ENCODE measurements at regions not wholly inside any gene's neighbourhood (a gene's known extent, or its start where the extent isn't known, plus 50 kb on each side); places are given as distances from the start of the nearest gene placed in this dataset.

DNA sequence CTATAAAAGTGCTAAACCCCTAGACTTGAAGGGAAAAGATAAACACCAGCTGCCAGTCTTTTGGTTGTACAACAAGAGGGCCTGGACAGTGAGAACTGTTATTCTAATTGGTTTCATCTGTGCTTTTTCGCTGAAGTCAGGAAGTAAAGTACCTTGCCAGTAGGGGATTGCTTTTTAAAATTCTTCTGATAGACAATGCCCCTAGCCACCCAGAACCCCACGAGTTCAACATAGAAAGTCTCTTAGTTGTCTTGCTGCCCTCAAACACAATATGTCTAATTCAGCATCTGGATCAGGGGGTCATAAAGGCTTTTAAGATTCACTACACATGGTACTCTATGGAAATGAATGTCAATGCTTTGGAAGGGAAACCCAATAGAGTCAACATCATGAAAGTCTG, 289.2 kb downstream of the TBX15 start:
- POLR2A ChIA-PET = no interaction called here
- Mint-ChIP-seq H3K4me3 (no peak overlapping the region), H3K27ac (no peak overlapping the region), H3K36me3 (no peaks in the 10 kb centered on the region), H3K27me3 (no peaks in the 10 kb centered on the region), H3K4me1 (ENCODE audit: low read depth) (no peaks in the 10 kb centered on the region), H3K9me3 (peaks cover 7% of the 10 kb centered on the region)
- CTCF ChIA-PET = no interaction called here
- intact Hi-C loops (cut with micrococcal nuclease) = no loop called here
- no peak for DNase-seq

DNA sequence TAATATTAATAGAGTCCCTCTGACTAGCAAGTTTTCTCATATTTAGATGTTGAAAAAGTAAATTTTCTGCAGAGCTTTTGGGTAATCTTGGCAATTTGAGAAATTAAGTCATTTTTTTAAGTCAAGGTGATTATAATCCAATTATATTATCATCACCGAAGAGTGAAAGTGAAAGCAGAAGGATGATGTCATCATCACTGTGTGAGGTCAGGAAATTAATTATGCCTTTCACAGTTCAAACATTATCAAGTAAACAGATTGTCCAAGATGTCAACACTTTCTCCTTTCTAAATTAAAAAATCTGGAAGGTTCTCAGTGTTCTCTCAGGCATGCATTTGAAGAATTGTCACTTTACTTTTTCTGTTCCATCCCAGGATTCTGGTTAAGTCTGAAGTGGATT, 296.0 kb downstream of the TBX15 start:
- CTCF ChIA-PET = no interaction called here
- H3K9me3 Mint-ChIP-seq = peaks cover 6% of the 10 kb centered on the region
- DNase-seq = no peak
- H3K36me3 Mint-ChIP-seq = no peaks in the 10 kb centered on the region
- H3K4me1 Mint-ChIP-seq (ENCODE audit: low read depth) = no peaks in the 10 kb centered on the region
- no peaks in the 10 kb centered on the region for H3K27me3 Mint-ChIP-seq
- H3K4me3 Mint-ChIP-seq = no peak overlapping the region
- no peak overlapping the region for H3K27ac Mint-ChIP-seq
- intact Hi-C loops (cut with micrococcal nuclease) = no loop called here
- POLR2A ChIA-PET = no interaction called here

DNA sequence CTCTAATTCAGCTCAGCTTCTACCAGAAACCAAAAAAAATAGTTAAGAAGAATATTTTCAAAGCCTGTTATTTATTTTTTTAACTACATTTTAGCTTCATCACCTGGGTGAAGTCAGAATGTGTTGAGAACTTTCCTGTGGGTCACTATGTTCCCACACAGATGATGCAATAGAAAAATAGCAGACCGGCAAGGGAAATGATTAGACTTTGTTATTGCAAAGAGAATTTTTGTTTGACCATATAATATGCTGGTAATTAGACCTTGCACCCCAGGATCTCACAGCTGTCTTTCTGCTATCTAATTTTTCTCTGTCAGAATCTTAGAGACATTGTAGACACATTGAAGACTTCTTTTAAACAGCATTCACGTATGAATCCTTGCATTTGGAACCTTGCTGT, 299.3 kb downstream of the TBX15 start:
- intact Hi-C loops (cut with micrococcal nuclease) = no loop called here
- Mint-ChIP-seq H3K9me3 (peaks cover 6% of the 10 kb centered on the region), H3K27me3 (no peaks in the 10 kb centered on the region), H3K4me1 (ENCODE audit: low read depth) (no peaks in the 10 kb centered on the region), H3K36me3 (no peaks in the 10 kb centered on the region), H3K27ac (no peak overlapping the region), H3K4me3 (no peak overlapping the region)
- POLR2A ChIA-PET = no interaction called here
- no peak for DNase-seq
- CTCF ChIA-PET = no interaction called here

DNA sequence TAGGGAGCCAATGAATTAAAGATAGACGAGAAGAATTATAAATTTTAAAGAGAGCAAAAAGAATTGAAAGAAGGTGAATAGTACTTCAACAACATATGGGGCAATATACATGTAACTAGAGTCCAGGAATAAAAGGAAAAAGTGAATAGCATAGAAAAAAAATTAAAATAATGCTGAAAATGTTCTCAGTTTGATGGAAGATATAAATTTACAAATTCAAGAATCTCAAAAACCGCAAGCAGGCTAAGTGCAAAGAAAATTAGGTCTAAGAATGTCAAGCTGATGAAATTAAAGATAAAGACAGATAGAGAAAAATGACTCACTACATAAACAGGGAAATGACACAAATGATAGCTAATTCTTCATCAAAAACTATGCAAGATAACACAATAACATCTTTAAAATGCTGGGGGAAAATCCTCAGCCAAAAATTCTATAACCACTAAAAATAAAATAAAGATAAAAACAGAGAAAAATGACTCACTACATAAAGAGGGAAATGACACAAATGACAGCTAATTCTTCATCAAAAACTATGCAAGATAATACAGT, 326.3 kb downstream of the TBX15 start:
- no peak for DNase-seq
- ChIA-PET CTCF (no interaction called here), POLR2A (no interaction called here)
- no peaks in the 10 kb centered on the region for H3K36me3 Mint-ChIP-seq
- intact Hi-C loops (cut with micrococcal nuclease) = no loop called here
- no peak overlapping the region for H3K4me3 Mint-ChIP-seq
- no peaks in the 10 kb centered on the region for H3K4me1 Mint-ChIP-seq (ENCODE audit: low read depth)
- peaks cover 21% of the 10 kb centered on the region for H3K9me3 Mint-ChIP-seq
- H3K27me3 Mint-ChIP-seq = no peaks in the 10 kb centered on the region
- H3K27ac Mint-ChIP-seq = no peak overlapping the region

DNA sequence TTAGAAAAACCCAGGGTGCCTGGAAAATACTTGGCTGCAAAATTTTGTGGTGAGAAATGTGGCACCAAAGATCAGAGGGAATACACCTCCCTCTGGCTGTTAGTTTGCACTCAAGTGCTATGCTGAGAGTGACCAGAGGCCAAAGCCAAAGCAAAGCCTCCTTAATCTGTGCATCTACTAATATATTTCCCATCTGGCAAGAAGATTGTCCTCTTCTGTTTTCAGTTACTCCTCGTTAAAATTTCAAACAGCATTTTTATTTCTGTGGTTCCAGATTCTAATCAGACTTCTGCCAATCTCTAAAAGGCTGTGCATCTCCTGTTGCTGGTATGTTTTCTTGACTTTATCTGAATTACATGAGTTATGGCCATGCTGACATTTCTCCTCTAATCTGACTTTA, 327.4 kb downstream of the TBX15 start:
- no peaks in the 10 kb centered on the region for H3K36me3 Mint-ChIP-seq
- no peaks in the 10 kb centered on the region for H3K27me3 Mint-ChIP-seq
- DNase-seq = no peak
- intact Hi-C loops (cut with micrococcal nuclease) = no loop called here
- peaks cover 14% of the 10 kb centered on the region for H3K9me3 Mint-ChIP-seq
- H3K27ac Mint-ChIP-seq = no peak overlapping the region
- no peaks in the 10 kb centered on the region for H3K4me1 Mint-ChIP-seq (ENCODE audit: low read depth)
- no peak overlapping the region for H3K4me3 Mint-ChIP-seq
- ChIA-PET POLR2A (no interaction called here), CTCF (interaction anchor here (0.7 kb wide), 1 partner anchor 136 kb away, joined by 3 read pairs; no protein-coding TSS in a partner anchor)

DNA sequence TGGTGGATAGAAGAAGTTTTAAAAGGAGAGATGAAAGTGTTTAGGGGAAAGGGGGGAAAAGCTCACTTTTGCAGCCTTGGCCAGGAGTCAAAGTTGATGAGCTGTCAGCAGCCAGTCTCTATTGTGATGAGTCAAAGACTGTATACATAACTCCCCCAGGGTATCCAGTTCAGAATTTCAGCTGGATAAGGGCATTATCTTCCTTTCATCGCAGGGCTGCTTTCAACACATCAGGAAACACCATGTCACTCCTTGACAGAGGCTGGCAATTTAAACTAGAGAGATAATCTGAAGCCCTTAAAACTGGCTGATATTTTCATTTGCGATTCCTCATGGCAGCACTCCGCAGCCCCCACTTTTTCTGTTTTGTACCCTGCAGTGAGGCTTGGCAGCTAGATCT, 328.5 kb downstream of the TBX15 start:
- POLR2A ChIA-PET = no interaction called here
- CTCF ChIA-PET = no interaction called here
- Mint-ChIP-seq H3K36me3 (no peaks in the 10 kb centered on the region), H3K27me3 (no peaks in the 10 kb centered on the region), H3K4me1 (ENCODE audit: low read depth) (no peaks in the 10 kb centered on the region), H3K4me3 (no peak overlapping the region), H3K27ac (no peak overlapping the region), H3K9me3 (peaks cover 12% of the 10 kb centered on the region)
- DNase-seq = no peak
- intact Hi-C loops (cut with micrococcal nuclease) = no loop called here

DNA sequence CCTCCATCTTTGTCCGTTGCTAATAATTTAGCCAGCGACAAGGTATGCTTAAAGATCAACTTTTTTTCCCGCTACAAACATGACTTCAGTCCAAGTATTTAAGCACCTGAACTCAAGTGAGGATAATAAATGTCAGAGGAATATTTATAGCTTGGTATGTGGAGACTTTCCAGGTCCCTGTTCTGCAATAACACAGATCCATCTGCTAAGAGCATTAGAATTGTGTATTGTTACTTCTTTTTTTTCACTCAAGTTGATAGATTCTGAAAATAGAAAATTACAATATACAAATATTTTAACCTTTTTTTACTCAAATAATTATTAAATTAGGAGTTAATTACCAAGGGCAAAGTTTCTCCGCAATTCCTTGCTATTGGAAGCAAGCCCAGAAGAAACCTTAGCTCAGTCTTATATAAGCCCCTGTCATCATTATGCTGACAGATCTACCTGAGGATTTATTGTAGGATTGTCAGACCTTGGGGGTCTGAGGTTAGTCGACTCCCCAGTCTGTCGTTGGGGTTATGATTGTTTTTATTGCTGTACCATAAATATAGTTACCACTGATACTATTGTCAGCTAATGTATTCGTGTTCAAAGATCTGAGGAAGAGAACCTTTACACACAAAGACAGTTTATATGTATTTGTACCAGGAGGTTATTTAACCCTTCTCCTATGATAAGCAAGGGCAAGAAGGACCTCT, 337.9 kb downstream of the TBX15 start:
- CTCF ChIA-PET = no interaction called here
- H3K27me3 Mint-ChIP-seq = no peaks in the 10 kb centered on the region
- H3K4me1 Mint-ChIP-seq (ENCODE audit: low read depth) = no peaks in the 10 kb centered on the region
- no peak overlapping the region for H3K27ac Mint-ChIP-seq
- POLR2A ChIA-PET = no interaction called here
- H3K9me3 Mint-ChIP-seq = peaks cover 8% of the 10 kb centered on the region
- H3K36me3 Mint-ChIP-seq = no peaks in the 10 kb centered on the region
- no peak overlapping the region for H3K4me3 Mint-ChIP-seq
- intact Hi-C loops (cut with micrococcal nuclease) = no loop called here
- no peak for DNase-seq

DNA sequence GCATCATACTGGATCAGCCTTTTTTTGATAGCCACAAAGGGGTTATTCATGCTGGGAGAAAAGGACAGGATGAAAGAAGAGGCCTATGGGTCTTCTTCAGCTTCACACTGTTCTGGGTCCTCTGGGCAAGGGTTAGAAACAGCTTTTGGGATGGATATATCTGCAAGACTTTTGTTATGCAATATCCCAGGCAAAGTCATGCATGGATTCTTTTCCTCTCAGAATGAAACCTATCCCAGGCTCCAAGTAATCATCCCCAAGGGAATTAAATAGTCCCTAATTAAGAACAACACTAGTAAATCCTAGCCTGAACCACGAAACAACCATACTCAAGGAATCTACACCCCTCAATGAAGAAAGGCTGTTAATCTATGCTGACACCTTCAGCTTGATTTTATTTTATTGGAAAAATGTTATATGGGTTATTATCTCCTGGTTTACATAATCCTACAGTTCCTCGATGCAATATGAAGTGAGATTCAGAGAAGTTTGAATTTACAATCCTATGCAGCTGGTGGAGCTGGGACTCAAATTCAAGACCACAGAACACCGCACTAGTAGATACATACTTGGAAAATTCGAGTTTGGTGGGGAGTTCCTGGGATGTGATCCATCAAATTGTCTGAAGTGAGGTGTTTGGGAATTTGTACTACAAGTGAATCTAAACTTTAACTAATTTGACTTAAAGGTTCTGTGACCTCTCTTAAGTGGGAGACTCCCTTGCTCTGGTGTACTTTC, 338.6 kb downstream of the TBX15 start:
- H3K4me3 Mint-ChIP-seq = no peak overlapping the region
- ChIA-PET POLR2A (no interaction called here), CTCF (no interaction called here)

DNA sequence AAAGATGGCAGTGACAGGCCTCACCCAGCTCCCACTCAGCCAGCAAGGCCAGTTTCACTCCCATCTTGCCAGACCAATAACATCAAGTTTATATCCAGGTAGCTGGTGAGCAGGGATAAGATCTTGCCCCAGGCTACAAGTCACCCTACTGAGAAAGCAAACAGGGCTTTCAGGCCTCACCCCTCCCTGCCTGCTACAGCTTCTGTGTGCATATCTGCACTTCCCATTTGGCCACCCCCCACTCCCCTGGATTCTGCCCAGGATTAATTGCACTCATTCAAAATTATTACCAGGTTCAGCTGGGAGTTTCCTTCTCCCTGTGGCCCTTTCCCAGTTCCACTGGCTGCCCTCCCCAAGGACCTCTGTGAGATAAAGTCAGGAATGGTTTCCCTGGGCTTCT, 352.1 kb downstream of the TBX15 start:
- ChIA-PET POLR2A (no interaction called here), CTCF (no interaction called here)
- H3K9me3 Mint-ChIP-seq = peaks cover 28% of the 10 kb centered on the region
- no peak overlapping the region for H3K27ac Mint-ChIP-seq
- intact Hi-C loops (cut with micrococcal nuclease) = no loop called here
- H3K36me3 Mint-ChIP-seq = no peaks in the 10 kb centered on the region
- H3K4me1 Mint-ChIP-seq (ENCODE audit: low read depth) = no peaks in the 10 kb centered on the region
- DNase-seq = no peak
- H3K27me3 Mint-ChIP-seq = no peaks in the 10 kb centered on the region
- H3K4me3 Mint-ChIP-seq = no peak overlapping the region

More for the DNA sequence above, 338.6 kb downstream of the TBX15 start:
- intact Hi-C loops (cut with micrococcal nuclease) = no loop called here
- Mint-ChIP-seq H3K27me3 (no peaks in the 10 kb centered on the region), H3K36me3 (no peaks in the 10 kb centered on the region), H3K4me1 (ENCODE audit: low read depth) (no peaks in the 10 kb centered on the region), H3K9me3 (peaks cover 8% of the 10 kb centered on the region), H3K27ac (no peak overlapping the region)
- no peak for DNase-seq

DNA sequence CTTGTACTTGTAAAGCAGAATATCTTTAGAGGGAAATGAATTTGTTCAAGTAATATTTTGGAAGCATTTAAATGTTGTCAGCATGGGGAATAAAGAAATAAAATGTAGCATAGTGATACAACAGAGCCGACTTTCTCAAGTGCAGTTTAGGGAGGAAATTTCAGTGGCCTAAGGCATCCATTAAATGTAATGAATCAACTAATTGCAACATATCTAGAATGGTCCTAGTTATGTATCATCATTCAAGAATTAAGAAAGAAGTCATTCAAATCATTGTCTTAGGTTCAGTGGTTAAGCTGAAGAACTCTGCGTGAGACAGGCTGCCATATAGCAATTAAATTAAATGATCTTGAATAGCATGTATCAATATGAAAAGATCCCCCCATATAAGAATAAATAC, 360.7 kb downstream of the TBX15 start:
- Mint-ChIP-seq H3K4me3 (no peak overlapping the region), H3K36me3 (no peaks in the 10 kb centered on the region), H3K27ac (no peak overlapping the region), H3K27me3 (no peaks in the 10 kb centered on the region), H3K9me3 (peaks cover 17% of the 10 kb centered on the region), H3K4me1 (ENCODE audit: low read depth) (no peaks in the 10 kb centered on the region)
- DNase-seq = no peak
- intact Hi-C loops (cut with micrococcal nuclease) = no loop called here
- POLR2A ChIA-PET = no interaction called here
- CTCF ChIA-PET = no interaction called here

DNA sequence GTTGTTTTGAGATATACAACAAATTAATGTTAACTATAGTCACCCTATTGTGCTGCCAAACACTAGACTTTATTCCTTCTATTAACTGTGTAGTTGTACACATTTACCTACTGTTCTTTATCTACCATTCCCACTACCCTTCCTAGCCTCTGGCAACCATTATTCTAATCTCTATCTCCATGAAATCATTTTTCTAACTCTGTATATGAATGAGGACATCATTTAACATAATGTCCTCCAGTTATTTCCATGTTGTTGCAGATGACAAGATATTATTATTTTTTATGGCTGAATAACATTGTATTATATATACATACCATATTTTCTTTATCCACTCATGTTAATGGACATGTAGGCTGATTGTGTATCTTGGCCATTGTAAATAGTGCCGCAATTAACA, 366.3 kb downstream of the TBX15 start:
- ChIA-PET CTCF (no interaction called here), POLR2A (no interaction called here)
- Mint-ChIP-seq H3K27ac (no peak overlapping the region), H3K27me3 (no peaks in the 10 kb centered on the region), H3K36me3 (no peaks in the 10 kb centered on the region), H3K4me3 (no peak overlapping the region), H3K9me3 (peaks cover 13% of the 10 kb centered on the region), H3K4me1 (ENCODE audit: low read depth) (no peaks in the 10 kb centered on the region)
- no peak for DNase-seq
- intact Hi-C loops (cut with micrococcal nuclease) = no loop called here

DNA sequence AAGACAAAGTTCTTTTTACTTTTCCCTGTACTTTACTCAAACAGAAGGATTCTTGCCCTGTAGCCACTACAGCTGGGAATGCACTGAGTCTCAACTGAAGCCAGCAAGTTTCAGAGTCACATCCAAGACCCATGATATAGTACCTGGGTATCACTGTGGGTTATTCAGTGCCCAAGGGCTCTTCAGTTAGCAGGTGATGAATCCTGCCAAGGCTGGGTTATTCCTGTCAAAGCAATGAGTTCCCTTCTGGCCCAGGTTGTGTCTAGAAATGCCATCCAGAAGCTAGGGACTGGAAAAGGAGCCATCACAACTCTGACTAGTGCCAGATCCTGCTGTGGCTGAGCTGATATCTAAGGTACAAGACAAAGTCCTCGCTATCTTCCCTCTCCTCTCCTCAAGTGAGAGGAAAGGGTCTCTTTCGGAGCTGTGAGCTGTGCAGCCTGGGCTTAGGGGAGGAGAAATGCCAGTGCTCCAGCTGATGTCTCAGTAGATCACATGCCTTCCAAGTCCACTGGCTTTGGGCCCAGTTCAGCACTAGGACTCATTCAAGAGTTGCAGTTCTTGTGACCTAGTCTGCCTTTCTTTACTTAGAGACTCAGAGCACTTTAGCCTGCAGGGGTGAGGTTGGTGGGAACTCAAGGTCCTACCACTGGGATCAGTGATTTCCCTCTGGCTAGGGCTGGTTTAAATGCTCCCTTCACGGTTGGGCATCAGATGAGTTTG, 369.4 kb downstream of the TBX15 start:
- intact Hi-C loops (cut with micrococcal nuclease) = no loop called here
- no peak overlapping the region for H3K4me3 Mint-ChIP-seq
- ChIA-PET POLR2A (no interaction called here), CTCF (no interaction called here)
- no peak for DNase-seq
- no peaks in the 10 kb centered on the region for H3K27me3 Mint-ChIP-seq
- H3K9me3 Mint-ChIP-seq = peaks cover 18% of the 10 kb centered on the region
- no peak overlapping the region for H3K27ac Mint-ChIP-seq
- H3K36me3 Mint-ChIP-seq = no peaks in the 10 kb centered on the region
- H3K4me1 Mint-ChIP-seq (ENCODE audit: low read depth) = no peaks in the 10 kb centered on the region

DNA sequence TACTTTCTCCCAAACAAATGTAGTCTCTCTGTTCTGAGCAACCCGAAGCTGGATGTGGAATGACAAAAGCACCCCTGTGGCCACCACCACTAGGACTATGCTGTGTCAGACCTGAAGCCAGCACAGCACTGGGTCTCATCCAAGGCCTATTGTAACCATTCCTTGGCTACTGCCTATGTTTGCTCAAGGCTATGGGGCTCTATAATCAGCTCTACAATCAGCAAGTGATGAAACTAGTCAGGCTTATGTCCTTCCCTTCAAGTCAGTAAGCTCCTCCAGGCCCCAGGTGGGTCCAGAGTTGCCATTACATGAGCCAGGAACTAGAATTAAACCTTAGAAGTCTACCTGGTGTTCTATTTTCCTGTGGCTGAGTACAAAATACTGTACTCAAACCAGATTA, 370.2 kb downstream of the TBX15 start:
- intact Hi-C loops (cut with micrococcal nuclease) = no loop called here
- peaks cover 18% of the 10 kb centered on the region for H3K9me3 Mint-ChIP-seq

More for the DNA sequence above, 370.2 kb downstream of the TBX15 start:
- ChIA-PET POLR2A (no interaction called here), CTCF (no interaction called here)
- Mint-ChIP-seq H3K4me3 (no peak overlapping the region), H3K27ac (no peak overlapping the region), H3K4me1 (ENCODE audit: low read depth) (no peaks in the 10 kb centered on the region), H3K27me3 (no peaks in the 10 kb centered on the region), H3K36me3 (no peaks in the 10 kb centered on the region)
- no peak for DNase-seq
